ENCODE measurements at regions not wholly inside any gene's neighbourhood (a gene's known extent, or its start where the extent isn't known, plus 50 kb on each side); places are given as distances from the start of the nearest gene placed in this dataset.

DNA sequence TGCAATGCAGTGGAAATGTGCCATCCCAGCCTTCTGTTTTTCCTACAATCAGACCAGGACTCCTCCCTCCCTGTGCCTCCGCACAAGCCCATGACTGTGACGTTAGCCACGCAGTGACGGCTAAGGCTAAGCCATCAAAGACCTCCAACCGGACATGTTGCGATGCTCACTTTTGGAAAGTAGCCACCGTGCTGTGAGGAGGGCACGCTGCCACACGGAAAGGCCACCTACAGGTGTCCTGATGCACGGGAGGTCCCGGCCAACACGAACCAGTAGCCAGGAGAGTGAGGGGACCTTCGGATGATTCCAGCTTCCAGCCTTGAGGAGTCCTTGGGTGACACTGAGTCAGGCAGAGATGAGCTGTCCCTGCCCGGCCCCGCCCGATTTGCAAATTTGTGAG is 53.9 kb downstream of the FOXL1 start:
- intact Hi-C loops (cut with DNase I, micrococcal nuclease): no loop called here
- H3K4me1 ChIP-seq (ENCODE audit: low read depth): no peaks in the 10 kb centered on the region
- ATAC-seq (no peak), DNase-seq (no peak)
- no peaks in the 10 kb centered on the region for H3K36me3 ChIP-seq (ENCODE audit: low read depth)
- TF ChIP-seq, protein P1, sequence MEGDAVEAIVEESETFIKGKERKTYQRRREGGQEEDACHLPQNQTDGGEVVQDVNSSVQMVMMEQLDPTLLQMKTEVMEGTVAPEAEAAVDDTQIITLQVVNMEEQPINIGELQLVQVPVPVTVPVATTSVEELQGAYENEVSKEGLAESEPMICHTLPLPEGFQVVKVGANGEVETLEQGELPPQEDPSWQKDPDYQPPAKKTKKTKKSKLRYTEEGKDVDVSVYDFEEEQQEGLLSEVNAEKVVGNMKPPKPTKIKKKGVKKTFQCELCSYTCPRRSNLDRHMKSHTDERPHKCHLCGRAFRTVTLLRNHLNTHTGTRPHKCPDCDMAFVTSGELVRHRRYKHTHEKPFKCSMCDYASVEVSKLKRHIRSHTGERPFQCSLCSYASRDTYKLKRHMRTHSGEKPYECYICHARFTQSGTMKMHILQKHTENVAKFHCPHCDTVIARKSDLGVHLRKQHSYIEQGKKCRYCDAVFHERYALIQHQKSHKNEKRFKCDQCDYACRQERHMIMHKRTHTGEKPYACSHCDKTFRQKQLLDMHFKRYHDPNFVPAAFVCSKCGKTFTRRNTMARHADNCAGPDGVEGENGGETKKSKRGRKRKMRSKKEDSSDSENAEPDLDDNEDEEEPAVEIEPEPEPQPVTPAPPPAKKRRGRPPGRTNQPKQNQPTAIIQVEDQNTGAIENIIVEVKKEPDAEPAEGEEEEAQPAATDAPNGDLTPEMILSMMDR (IDR thresholded peaks at IDR 0.05): no peak
- H3K4me3 ChIP-seq: no peak overlapping the region
- H3K9me3 ChIP-seq: no peaks in the 10 kb centered on the region

GRCh38 chr16:86632944-86633343 is 54.6 kb downstream of the FOXL1 start:
- no peak for ATAC-seq
- intact Hi-C loops (cut with DNase I, micrococcal nuclease): no loop called here
- H3K4me3 ChIP-seq: no peak overlapping the region
- TF ChIP-seq, protein P1 (IDR thresholded peaks at IDR 0.05): no peak
- no peaks in the 10 kb centered on the region for H3K9me3 ChIP-seq
- no peaks in the 10 kb centered on the region for H3K4me1 ChIP-seq (ENCODE audit: low read depth)
- H3K36me3 ChIP-seq (ENCODE audit: low read depth): no peaks in the 10 kb centered on the region
- DNase-seq: no peak

GRCh38 chr16:86634292-86634691 is 55.9 kb downstream of the FOXL1 start:
- Histone ChIP-seq H3K4me1 (ENCODE audit: low read depth) (no peaks in the 10 kb centered on the region), H3K4me3 (no peak overlapping the region), H3K9me3 (no peaks in the 10 kb centered on the region), H3K36me3 (ENCODE audit: low read depth) (no peaks in the 10 kb centered on the region)
- no peak for DNase-seq
- intact Hi-C loops (cut with DNase I, micrococcal nuclease): no loop called here
- TF ChIP-seq, protein P1 (IDR thresholded peaks at IDR 0.05): no peak
- no peak for ATAC-seq

DNA sequence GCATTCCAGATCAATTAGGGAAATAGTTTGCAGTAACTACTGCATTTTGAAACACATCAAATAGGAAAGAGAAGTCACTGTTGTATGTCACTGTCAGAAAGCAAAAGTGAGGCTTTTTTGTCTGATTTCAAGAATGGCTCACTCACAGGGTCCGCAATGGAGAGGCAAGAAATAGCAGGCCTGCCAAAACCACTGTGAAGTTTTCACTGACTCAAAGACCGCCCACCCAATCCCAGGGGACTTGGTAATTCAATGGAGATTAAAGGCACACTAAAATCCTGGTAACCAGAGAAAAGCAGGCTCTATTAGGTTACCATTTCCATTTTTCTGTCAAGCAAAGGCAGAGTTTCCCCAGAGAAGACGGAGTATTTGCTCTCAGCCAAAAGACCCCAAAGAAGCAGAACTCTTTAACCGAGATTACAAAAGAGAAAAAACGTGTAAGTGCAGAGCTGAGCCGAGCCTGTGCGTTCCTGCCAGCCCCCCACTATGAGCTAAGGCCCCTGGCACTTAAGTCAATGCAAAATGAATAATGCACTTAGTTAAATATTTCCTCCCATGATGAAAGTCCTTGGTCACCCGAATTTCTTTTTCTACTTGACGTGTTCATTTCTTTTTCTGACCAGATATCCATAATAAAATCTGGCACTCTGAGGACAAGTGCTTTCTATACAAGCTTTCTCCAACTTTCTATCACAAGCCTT is 57.0 kb downstream of the FOXL1 start:
- Histone ChIP-seq H3K36me3 (ENCODE audit: low read depth) (no peaks in the 10 kb centered on the region), H3K4me3 (no peak overlapping the region), H3K9me3 (no peaks in the 10 kb centered on the region), H3K4me1 (ENCODE audit: low read depth) (no peaks in the 10 kb centered on the region)
- DNase-seq: no peak
- intact Hi-C loops (cut with DNase I, micrococcal nuclease): no loop called here
- no peak for ATAC-seq
- TF ChIP-seq, protein P1 (IDR thresholded peaks at IDR 0.05): no peak

DNA sequence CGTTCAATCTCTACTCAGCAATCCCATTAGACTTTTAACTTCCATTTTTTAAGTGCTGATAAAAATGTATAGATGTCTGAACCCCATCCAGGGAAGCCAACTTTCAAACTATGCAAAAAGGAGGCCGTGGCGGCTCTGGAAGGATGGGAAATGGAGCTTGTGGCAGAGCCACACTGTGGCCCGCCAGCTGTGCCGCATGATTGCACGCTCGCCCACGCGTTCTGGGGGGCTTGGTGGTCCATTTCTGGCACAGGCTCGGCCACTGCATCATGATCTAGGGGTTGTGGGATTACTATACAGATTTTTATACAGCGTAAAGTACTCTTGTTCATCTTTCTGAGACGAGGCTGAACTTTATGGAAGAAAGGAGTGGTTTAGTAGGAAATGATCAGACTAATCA is 57.6 kb downstream of the FOXL1 start:
- no peak for ATAC-seq
- intact Hi-C loops (cut with DNase I, micrococcal nuclease): no loop called here

More for the DNA sequence above, 57.6 kb downstream of the FOXL1 start:
- H3K4me3 ChIP-seq: no peak overlapping the region
- TF ChIP-seq, protein P1 (IDR thresholded peaks at IDR 0.05): no peak
- H3K9me3 ChIP-seq: no peaks in the 10 kb centered on the region
- H3K4me1 ChIP-seq (ENCODE audit: low read depth): no peaks in the 10 kb centered on the region
- DNase-seq: no peak
- no peaks in the 10 kb centered on the region for H3K36me3 ChIP-seq (ENCODE audit: low read depth)

Data from mucosa of descending colon (tissue), 3 donors.